NCI-H2107 treated with DMSO at 0.1 percent for 48 hours (cell line): ENCODE measurements at regions not wholly inside any gene's neighbourhood (a gene's known extent, or its start where the extent isn't known, plus 50 kb on each side); places are given as distances from the start of the nearest gene placed in this dataset.
"Not testable (repeated sequence)": the region's sequence is repeated elsewhere in the genome, so short reads cannot be mapped to it uniquely, and the experiment has no call there.

Experiments
- DNase-seq: peaks from one replicate; lab custom pipeline; 2025; ENCODE audit not compliant: unreplicated experiment; lab: John Stamatoyannopoulos, UW

DNA sequence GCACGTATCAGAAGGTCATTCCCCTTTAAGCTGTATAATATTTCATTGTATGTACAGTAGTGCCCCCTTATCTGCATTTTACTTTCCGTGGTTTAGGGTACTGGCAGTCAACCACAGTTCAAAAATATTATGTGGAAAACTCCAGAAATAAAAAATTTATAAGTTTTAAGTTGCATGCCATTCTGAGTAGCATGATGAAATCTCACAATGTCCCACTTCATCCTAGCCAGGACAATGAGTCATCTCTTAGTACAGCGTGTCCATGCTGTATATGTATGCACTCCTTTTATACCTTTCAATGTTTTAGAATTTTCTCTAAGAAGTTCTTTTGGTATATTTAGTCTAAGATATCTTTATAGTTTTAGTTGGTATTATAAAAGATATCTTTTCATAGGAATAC lies 115.0 kb upstream of the HAND1 start:
- no peak for DNase-seq

DNA sequence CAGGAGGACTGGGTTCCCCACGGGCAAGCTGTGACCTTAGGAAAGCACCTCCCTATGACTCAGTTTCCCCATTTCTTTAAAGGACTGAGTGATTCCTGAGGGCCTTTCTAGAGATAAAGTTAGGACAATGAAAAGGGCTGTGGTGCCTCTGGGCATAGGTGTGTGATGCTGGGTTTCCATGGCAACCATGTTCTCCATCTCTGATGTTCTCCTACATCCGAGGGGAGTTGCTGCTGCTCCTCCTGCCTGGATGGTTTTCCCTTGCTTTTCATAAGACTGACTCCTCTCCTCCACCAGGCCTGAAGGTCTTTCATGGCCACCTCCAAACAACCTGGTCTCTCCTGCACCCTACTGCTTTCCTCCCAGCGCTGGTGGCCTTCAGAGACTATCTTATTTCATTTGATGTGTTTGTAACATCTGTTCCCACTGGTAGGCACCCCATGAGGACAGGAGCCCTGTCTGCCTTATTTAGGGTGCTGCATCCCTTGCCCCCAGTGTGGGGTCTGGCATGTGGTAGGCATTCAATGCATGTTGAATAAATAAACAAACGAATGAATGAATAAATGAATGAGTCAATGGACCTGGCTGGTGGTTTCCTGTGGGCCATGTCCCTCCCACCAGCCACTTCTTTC lies 112.2 kb upstream of the HAND1 start:
- DNase-seq = no peak

DNA sequence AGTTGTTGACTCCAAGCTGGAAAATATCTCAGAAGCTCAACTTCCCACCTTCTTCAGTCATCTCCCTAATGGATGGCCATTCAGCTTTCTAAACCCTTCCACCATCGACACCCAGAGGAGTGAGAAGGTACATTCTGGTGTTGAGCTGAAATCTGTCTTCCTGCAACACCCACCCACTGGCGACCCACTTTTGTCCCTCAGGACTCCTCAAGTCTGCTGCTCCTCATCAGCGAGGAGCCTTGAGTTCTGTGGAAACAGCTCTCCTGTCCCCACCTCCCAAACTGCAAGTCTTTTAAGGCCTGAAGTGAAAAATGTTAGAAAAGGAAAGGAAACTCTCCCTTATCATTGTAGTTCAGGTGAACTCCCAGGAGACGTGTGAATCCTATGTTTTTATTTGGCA lies 111.5 kb upstream of the HAND1 start:
- no peak for DNase-seq

DNA sequence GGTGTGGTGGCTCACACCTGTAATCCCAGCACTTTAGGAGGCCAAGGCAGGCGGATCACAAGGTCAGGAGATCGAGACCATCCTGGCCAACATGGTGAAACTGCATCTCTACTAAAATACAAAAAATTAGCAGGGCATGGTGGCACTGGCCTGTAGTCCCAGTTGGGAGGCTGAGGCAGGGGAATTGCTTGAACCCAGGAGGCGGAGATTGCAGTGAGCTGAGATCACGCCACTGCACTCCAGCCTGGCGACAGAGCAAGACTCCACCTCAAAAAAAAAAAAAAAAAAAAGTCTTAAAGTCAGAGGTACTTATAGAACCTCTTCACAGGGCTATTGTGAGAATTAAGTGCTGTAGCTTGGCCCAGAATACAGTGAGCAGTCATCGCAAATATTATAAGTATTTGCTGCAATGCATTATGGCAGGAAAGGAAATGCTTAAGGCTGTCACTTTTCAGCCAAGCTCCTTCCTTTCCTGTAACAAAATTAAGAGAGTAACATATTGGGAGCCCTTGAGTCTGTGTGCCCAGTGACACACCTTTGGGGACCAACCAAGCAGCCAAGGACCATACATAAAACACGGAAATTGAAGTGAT lies 110.9 kb upstream of the HAND1 start:
- DNase-seq = not testable (repeated sequence)

DNA sequence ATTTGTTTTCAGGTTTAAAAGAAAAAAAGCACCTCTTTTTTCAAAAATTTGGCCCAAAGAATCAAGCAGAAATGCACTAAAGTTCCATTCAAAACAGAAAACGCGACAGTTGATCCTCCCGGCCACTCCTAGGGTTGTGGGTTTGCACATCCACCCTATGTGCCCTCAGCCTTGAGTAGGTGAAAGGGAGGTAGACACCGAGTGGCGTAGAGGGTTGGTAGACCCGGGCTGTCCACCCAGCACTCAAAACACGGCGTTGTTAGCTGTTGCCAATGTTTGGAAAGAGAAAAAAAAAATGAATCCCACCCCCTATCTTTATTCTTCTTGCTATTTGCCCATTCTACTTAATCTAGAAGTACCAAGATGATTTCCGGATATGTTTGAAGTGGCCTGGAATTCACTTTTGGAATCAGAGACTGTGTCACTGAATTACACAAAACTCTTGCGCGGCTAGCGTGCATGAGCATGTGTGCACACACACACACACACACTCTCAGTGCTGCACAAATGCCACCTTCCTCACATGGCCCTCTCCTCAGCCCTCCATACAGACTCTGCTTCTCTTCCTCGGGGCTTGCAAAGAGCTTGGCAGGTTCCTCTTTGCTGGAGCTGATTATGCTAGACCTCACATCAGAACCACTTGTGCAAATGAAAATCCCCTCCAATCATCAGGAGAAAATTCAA lies 110.2 kb upstream of the HAND1 start:
- DNase-seq = no peak

DNA sequence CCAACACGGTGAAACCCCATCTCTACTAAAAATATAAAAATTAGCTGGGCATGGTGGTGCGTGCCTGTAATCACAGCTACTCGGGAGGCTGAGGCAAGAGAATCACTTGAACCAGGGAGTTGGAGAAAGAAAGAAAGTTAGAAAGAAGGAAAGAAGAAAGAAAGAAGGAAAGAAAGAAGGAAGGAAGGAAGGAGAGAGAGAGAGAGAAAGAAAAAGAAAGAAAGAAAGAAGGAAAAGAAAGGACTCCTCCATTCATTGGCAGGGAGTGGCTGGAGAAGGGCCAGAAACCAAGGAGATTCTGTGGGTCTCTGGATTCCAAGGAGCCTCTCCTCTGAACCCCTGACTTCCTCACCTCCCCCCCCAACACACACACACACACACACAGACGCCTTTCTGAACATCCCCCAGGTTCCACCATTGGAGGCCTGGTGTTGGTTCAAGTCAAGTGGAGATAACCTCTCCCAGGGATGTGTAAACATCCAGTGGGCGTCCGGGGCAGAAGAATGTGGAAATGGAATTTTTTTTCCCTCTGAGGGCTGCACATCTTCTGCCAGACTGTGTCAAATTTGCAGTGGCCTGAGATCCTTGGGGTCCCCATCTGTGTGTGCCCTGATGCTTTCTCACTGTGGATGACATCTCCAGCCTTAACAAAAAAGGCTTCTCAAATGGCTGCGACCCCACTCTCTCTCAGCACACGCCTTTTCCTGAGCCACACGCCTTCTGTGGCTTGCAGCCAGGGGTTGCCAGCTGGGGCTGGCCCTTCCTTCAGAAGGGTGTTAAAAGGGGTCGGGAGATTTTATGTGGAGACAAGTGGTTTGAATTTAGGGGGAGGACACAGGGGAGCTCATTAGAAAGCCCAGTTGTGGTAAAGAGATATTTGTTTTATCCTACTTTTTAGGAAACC lies 109.3 kb upstream of the HAND1 start:
- no peak for DNase-seq

DNA sequence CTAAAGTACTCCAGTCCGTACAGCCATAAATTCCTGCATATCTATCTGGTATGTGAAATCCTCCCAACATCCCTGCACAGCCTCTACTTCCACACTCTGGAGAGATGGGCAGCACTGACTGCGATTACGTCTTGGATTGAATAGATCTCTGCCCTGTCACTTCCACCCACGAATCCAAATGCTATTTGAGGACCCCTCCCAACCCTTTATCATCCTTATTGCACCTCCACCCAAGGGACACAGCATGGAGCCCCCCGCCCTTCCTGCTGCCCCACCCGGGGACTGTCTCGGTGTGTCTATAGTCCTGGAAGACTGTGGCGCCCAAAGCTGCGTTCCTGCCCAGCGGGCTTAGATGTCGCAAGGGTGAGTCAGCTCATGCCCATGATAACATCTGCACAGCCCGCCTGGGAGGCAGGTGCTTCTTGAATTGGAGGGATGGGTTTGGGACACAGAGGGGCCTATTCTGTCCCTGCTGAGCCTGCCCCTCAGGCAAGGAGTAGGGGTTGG lies 105.7 kb upstream of the HAND1 start:
- no peak for DNase-seq

DNA sequence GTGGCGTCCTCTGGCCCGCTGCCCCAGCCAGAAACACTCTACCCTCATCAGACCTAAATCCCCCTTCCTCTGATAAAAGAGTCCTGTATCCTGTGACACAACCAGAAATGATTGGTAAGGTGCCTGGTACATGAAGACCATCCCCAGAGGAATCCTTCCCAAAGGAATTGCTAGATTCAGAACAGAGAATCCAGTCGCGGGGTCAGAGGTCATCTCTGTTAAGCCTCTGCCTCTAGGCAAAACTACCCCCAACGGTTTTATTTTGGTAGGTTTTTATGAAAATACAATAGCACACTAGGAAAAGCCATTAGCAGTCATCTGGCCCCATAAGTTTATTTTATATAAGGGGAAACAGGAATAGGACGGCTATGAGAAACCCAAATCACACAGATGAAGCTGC lies 102.4 kb upstream of the HAND1 start:
- no peak for DNase-seq

DNA sequence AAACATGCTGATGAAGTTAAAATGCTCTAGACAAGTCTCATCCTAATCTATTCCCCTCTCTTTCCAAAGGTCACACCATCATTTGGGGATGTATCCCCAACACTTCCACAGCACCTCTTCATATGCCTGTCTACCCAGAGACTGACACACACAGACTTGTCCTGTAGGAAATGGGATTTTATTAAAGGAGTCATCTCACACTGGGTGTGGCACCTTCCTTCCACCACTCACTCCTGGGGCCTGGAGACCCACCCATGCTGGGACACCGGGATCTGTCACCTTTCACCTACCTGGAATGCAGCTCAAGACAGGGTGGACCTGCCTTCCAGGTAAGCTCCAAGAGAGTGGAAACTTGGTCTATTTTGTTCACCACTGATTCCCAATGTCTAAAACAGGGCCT lies 99.4 kb upstream of the HAND1 start:
- no peak for DNase-seq

DNA sequence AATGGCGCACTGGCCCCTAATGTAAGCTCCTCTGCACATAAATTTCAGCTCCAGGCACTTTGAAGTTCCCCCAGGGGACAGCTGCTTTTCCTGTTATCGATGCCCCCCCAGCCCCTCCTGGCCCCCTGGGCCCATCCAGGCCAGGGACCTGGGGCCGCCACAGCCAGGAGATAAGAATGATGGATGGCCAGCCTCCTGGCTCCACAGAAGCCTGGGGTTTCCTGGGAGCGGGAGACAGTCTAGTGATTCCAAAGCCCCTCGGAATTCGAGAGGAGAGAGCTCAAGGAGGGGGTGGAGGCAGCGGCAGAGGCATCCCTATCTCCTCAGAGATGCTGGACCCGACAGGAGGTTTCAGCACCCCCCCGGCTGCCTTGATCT lies 98.4 kb upstream of the HAND1 start:
- DNase-seq = no peak

DNA sequence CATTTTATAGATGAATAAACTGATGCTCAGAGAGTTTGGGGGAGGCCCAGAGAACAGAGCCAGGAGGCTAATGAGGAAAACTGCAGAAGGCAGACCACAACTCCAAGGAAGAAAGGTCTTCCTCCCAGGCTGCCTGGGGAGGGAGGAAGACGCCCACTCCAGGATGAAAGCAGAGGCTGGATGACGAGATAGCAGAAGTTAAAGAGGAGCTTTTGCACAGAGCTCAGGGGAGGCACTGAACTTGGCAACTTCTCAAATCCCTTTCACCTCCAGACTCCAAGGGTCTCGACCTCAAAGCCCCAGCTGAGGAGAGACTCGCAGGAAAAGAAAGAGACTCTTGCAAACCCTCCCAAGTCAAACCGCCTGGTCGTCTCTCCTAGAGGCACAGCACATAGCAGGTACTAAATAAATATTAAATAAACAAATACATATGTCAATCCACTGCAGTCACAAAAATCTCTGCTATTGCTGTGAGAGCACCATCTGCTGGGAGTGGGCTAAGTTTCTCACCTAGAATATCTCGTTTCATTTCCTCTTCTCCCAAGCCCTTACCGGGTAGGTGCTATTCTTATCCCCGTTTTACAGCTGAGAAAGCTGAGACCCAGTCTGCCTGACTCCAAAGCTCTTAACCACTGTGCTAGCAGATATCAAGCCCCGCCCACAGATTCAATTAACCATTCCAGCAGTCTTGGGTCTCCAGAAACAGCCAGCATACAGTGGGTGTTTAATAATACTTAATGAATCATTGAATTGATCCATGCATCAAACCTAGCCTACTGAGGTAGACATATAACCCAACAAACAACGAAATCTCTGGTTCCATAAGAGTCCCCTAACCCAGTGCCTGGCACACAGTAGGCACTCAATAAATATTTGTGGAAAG lies 97.8 kb upstream of the HAND1 start:
- no peak for DNase-seq

DNA sequence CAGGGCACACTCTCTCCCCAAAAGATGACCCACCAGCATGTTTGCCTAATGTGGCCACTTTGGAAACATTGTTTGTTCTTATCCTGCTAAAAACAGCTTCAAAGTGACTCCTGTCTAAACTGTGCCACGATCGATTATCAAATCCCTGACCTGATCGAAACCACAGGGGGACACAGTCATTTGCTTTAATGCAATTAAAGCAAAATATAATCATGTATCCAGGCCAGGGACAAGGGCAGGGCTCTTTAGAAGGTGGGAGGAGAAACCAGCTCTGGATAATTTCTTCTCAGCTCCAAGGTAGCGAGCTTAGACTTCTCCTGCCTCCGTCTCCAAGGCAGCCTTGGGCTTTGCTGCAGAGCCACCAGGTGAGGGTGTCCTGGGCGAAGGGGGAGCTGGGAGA lies 95.0 kb upstream of the HAND1 start:
- no peak for DNase-seq

DNA sequence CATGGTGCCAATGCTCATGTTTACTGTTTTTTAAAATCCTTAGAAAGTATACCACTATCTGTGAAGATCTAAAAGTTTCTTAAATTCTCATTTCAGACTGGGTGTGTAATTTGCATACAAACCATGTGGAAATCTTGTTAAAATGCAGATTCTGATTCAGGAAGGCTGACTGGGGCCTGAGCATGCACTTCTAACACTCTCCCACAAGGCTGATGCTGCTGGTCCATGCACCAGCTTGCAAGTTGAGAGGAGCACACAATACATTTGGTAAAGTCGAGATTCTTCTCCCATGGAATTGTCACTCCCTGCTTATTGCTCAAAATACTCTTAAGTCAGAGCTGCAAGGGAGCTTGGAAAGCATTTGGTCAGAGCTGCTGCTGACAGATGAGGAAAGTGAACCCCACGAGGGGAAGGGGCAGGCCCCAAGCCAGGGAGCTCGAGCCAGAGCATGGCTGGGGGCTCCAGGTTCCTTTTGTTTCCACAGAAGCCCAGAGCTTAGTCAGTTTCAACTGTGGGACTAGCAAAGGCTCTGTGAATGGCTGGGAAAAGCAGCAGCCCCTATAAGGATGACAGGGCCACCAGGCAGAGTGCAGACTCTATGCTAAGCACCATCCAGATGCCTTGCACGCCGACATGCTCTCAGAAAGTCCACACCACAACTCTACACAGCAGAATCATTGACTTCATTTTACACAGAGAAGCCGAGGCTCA lies 93.5 kb upstream of the HAND1 start:
- DNase-seq = no peak

DNA sequence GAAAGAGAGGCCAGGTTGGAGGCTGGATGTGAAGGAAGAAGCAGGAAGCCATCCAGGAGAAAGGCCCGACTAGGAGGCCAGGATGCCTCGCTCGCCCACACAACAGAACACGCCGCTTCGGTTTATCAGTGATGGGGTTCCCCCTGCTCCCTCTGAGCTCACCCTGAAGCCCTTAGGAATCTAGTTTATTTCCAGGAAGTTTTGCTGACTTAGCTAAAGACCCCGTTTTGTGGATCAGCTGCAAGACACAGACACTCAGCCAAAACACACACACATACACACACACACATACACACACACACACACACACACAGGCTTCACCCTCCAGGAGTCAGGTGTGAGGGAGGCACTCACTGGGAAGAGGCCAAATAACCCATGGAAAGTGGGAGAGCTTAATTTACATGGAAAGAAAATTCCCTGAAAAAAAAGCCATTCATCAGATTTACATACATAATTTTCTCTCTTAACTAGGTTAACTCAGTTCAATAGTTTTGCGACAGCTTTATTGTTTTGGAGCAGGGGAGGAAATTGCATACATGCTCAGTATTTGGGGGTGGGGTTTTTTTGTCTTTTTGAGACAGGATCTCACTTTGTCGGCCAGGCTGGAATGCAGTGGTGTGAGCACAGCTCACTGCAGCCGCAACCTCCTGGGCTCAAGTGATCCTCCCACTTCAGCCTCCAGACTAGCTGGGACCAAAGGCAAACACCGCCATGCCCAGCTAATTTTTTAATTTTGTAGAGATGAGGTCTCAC lies 92.7 kb upstream of the HAND1 start:
- no peak for DNase-seq

DNA sequence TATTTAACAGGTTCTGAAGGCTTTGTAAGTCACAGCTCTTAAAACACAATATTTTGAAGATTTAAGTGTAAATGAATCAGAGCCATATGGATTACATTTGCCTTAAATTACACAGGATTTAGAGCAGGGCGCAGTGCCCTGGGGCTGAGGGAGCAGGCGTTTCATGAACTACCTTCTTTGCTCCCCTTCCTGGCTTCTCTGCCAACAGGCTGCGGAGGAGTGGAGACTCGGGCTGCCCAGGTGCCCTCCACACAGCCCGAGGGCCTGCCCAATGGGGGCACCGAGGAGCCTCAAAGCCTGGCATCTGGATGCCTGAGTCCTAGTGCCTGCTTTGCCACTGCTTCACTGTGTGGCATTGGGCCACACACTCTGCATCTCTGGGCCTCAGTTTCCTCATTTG lies 90.6 kb upstream of the HAND1 start:
- DNase-seq = no peak

DNA sequence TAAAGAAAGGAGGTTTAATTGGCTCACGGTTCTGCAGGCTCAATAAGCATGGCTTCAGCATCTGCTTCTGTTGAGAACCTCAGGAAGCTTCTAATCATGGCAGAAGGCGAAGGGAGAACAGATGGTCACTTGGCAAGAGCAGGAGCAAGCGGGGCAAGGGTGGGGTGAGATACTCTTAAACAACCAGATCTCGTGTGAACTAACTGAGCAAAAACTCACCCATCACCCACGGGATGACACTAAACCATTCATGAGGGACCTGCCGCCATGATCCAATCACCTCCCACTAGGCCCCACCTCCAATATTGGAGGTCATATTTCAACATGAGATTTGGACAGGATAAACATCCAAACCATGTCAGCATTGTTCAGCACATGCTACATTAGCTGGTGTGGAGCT lies 89.1 kb upstream of the HAND1 start:
- no peak for DNase-seq

DNA sequence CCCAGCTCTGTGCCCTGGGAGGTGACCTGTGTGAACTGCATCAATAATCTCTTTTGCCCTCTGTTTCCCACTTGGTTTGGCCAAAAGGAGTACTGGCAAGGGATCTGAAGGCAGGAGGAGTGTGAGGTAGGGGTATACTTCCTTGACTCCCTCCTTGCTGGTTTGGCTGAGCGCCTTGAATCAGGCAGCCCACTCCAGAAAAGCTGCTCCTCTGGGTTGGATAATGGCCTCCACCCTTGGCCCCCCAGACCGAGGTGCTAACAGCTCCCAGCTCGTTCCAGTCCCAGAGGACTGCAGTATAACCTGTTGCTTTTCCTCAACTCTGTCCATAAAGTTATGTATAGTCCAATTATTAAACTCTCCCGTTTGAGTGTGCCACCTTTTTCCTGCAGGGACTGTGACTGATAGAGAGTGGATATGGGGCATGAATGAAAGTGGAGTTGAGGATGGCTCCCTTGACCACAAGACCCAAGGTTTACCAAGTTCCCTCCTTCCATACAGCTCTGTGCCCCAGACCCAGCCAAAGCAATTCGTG lies 88.2 kb upstream of the HAND1 start:
- no peak for DNase-seq

DNA sequence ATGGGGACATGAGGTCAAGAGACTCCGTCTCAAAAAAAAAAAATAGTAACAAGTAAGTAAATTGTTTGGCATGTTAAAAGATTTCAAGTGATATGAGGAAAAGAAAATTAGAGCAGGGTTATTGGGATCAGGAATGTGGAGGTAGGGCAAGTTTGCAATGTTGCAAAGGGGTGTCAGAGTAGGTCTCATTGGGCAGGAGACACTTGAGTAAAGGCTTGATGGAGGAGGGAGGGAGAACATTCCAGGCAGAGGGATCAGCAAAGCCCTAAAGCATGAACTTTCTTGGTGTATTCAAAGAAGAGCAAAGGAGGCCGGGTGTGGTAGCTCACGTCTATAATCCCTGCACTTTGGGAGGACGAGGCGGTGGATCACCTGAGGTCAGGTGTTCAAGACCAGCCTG lies 87.1 kb upstream of the HAND1 start:
- no peak for DNase-seq
